ENCODE measurements at regions not wholly inside any gene's neighbourhood (a gene's known extent, or its start where the extent isn't known, plus 50 kb on each side); places are given as distances from the start of the nearest gene placed in this dataset.

DNA sequence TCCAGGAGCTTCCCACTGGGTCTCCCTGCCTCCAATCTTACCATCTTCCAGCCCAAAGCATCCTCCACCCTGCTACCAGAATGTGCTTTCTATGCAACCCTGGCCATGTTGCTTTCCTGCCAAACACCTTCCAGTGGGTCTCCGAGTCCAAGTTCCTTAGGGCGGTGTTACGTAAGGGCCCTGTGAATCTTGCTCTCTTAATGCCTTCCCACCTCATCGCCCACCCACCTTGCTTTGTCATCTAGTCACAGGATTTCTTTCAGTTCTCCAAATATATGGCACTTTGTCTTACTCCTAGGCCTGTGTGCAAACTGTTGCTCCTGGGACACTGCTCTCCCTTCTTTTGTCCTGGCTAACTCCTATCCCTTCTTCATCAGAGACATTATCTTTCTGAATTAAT lies 344.5 kb downstream of the RPS24 start:
- TF ChIP-seq POLR2AphosphoS5 (IDR thresholded peaks at IDR 0.05; ENCODE audit: borderline replicate concordance, low read depth, low read length) (no peak), EZH2 (IDR thresholded peaks at IDR 0.05) (no peak)

All from SK-N-MC (cell line).